ENCODE measurements at regions not wholly inside any gene's neighbourhood (a gene's known extent, or its start where the extent isn't known, plus 50 kb on each side); places are given as distances from the start of the nearest gene placed in this dataset.

DNA sequence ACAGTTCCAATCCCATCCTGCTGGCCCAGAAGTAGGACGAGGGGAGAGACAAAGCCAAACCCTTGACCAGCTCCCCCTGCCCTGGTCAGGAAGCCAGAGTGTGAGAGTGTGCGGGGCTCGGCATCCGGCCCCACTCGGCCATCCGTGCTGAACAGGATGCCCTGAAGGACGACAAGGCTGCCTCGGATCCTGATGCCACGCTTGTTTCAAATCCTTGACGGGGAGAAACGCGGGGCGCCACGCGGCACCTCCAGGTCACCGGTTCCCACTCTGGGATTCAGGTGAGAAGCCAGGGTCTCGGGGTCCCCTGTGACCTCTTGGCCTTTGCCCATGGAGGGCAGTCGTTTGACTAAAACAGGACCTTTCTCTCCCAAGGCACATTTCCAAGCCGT lies 167.8 kb downstream of the BRD1 start:
- H3K4me1 Mint-ChIP-seq = peaks cover 28% of the 10 kb centered on the region
- H3K4me3 Mint-ChIP-seq = no peak overlapping the region
- Histone ChIP-seq H3K9me2 (ENCODE audit: insufficient read depth) (no peaks in the 10 kb centered on the region), H4K20me1 (replicated peaks; ENCODE audit: insufficient read depth) (no peaks in the 10 kb centered on the region), H3K36me3 (ENCODE audit: insufficient read depth) (no peaks in the 10 kb centered on the region), H3K79me2 (replicated peaks; ENCODE audit: insufficient read depth) (no peaks in the 10 kb centered on the region), H3K27me3 (ENCODE audit: insufficient read depth) (no peaks in the 10 kb centered on the region), H2AFZ (no peak overlapping the region), H3F3A (replicated peaks; ENCODE audit: low read depth) (no peaks in the 10 kb centered on the region), H3K4me1 (ENCODE audit: insufficient read depth) (no peaks in the 10 kb centered on the region), H3K4me2 (no peak overlapping the region), H3K27ac (ENCODE audit: low read depth) (no peak overlapping the region), H3K4me3 (no peak overlapping the region)
- H3K36me3 Mint-ChIP-seq (ENCODE audit: low read depth) = no peaks in the 10 kb centered on the region
- TF ChIP-seq ETS1 (IDR thresholded peaks at IDR 0.05) = no peak
- no peak for TF ChIP-seq JUNB (IDR thresholded peaks at IDR 0.05; ENCODE audit: unreplicated experiment)
- TF ChIP-seq REST (IDR thresholded peaks at IDR 0.05; ENCODE audit: unreplicated experiment) = no peak
- no peak for TF ChIP-seq STAT1 (IDR thresholded peaks at IDR 0.05; ENCODE audit: unreplicated experiment)
- no peak for TF ChIP-seq NANOG (IDR thresholded peaks at IDR 0.05; ENCODE audit: borderline replicate concordance)
- no peak for TF ChIP-seq CREB1 (CRISPR knock-in tag; IDR thresholded peaks at IDR 0.05; ENCODE audit: low read depth)
- no peak for TF ChIP-seq ZNF331 (CRISPR knock-in tag; IDR thresholded peaks at IDR 0.05; ENCODE audit: low read depth)
- TF ChIP-seq, protein P1, sequence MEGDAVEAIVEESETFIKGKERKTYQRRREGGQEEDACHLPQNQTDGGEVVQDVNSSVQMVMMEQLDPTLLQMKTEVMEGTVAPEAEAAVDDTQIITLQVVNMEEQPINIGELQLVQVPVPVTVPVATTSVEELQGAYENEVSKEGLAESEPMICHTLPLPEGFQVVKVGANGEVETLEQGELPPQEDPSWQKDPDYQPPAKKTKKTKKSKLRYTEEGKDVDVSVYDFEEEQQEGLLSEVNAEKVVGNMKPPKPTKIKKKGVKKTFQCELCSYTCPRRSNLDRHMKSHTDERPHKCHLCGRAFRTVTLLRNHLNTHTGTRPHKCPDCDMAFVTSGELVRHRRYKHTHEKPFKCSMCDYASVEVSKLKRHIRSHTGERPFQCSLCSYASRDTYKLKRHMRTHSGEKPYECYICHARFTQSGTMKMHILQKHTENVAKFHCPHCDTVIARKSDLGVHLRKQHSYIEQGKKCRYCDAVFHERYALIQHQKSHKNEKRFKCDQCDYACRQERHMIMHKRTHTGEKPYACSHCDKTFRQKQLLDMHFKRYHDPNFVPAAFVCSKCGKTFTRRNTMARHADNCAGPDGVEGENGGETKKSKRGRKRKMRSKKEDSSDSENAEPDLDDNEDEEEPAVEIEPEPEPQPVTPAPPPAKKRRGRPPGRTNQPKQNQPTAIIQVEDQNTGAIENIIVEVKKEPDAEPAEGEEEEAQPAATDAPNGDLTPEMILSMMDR (conservative IDR thresholded peaks at IDR 0.05; ENCODE audit: low read depth in 2 of 2) = no peak
- no peak for TF ChIP-seq ZNF114 (CRISPR knock-in tag; IDR thresholded peaks at IDR 0.05)
- ATAC-seq (no peak), DNase-seq (ENCODE audit: low spot score) (no peak)
- H3K27ac Mint-ChIP-seq = no peak overlapping the region
- H3K9me3 Mint-ChIP-seq = no peaks in the 10 kb centered on the region
- H3K27me3 Mint-ChIP-seq (ENCODE audit: insufficient read depth, low read depth, poor library complexity) = peaks cover 10% of the 10 kb centered on the region

DNA sequence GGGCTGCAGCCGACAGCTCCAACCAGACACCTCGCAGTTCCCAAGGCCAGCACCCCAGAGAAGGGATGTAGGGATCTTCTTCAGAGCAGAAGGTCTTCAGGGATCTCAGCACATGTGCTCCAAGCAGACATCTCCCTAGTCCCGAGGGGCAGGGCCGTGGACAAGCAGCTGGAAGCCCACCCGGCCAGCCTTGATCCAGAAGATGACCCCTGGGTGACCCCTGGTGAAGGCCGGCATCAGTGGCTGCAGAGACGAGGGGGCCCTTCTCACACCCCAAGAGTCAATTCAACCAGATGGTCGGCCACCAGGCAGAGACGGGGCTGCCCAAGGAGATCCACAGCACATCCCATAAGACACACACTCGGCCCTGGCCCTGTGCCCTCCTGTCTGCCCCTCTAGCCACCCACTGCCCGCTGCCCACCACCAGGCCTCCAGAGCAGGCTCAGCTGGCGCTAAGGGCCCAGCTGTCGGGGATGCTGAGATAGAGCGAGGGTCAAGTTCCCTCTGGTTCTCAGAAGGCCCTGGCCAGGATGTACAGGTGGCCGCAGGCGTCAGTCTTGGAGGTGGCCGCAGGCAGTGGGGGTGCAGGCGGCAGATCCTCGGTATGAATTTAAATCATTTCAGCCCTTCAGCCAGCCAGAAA lies 168.3 kb downstream of the BRD1 start:
- DNase-seq (ENCODE audit: low spot score) (no peak), ATAC-seq (no peak)
- H3K27ac Mint-ChIP-seq = no peak overlapping the region
- Histone ChIP-seq H3K4me2 (no peak overlapping the region), H4K20me1 (replicated peaks; ENCODE audit: insufficient read depth) (no peaks in the 10 kb centered on the region), H3K9me2 (ENCODE audit: insufficient read depth) (no peaks in the 10 kb centered on the region), H3K27me3 (ENCODE audit: insufficient read depth) (no peaks in the 10 kb centered on the region), H3K4me3 (no peak overlapping the region), H3K79me2 (replicated peaks; ENCODE audit: insufficient read depth) (no peaks in the 10 kb centered on the region), H3K27ac (ENCODE audit: low read depth) (no peak overlapping the region), H2AFZ (no peak overlapping the region), H3F3A (replicated peaks; ENCODE audit: low read depth) (no peaks in the 10 kb centered on the region), H3K36me3 (ENCODE audit: insufficient read depth) (no peaks in the 10 kb centered on the region), H3K4me1 (ENCODE audit: insufficient read depth) (no peaks in the 10 kb centered on the region)
- H3K9me3 Mint-ChIP-seq = no peaks in the 10 kb centered on the region
- no peak overlapping the region for H3K4me3 Mint-ChIP-seq
- no peaks in the 10 kb centered on the region for H3K36me3 Mint-ChIP-seq (ENCODE audit: low read depth)
- peaks cover 10% of the 10 kb centered on the region for H3K27me3 Mint-ChIP-seq (ENCODE audit: insufficient read depth, low read depth, poor library complexity)
- H3K4me1 Mint-ChIP-seq = peaks cover 33% of the 10 kb centered on the region
- no peak for TF ChIP-seq EZH2phosphoT487 (IDR thresholded peaks at IDR 0.05; ENCODE audit: unreplicated experiment)
- TF ChIP-seq CREB1 (CRISPR knock-in tag; IDR thresholded peaks at IDR 0.05; ENCODE audit: low read depth) = no peak

Data from GM23338 (cell line).